ENCODE measurements at regions not wholly inside any gene's neighbourhood (a gene's known extent, or its start where the extent isn't known, plus 50 kb on each side); places are given as distances from the start of the nearest gene placed in this dataset.
A peak's percentile ranks its signal among the peaks of the same experiment; 100 is the strongest.

GRCh38 chr20:24134930-24135329 is 146.4 kb upstream of the GGTLC1 start:
- no peak for DNase-seq

GRCh38 chr20:24134284-24134683 is 145.7 kb upstream of the GGTLC1 start:
- peak; percentile 35 for DNase-seq

- DNase-seq, result no peak
Measured at GRCh38 chr20:24132246-24132645, 143.7 kb upstream of the GGTLC1 start.

GRCh38 chr20:24131684-24132083 is 143.1 kb upstream of the GGTLC1 start:
- no peak for DNase-seq

GRCh38 chr20:24131281-24131680 is 142.7 kb upstream of the GGTLC1 start:
- no peak for DNase-seq

GRCh38 chr20:24129641-24130040 is 141.1 kb upstream of the GGTLC1 start:
- DNase-seq, result no peak

GRCh38 chr20:24124951-24125650 is 136.5 kb upstream of the GGTLC1 start:
- DNase-seq, result no peak

- DNase-seq, result no peak
Measured at GRCh38 chr20:24124003-24124402, 135.4 kb upstream of the GGTLC1 start.

- DNase-seq, result no peak
Measured at GRCh38 chr20:24118441-24119175, 130.0 kb upstream of the GGTLC1 start.

GRCh38 chr20:24118034-24118433 is 129.5 kb upstream of the GGTLC1 start:
- no peak for DNase-seq

GRCh38 chr20:24117383-24117782 is 128.8 kb upstream of the GGTLC1 start:
- no peak for DNase-seq

GRCh38 chr20:24116611-24117010 is 128.0 kb upstream of the GGTLC1 start:
- no peak for DNase-seq

GRCh38 chr20:24112360-24112759 is 123.8 kb upstream of the GGTLC1 start:
- no peak for DNase-seq

GRCh38 chr20:24111858-24112257 is 123.3 kb upstream of the GGTLC1 start:
- DNase-seq, result no peak

- no peak for DNase-seq
Measured at GRCh38 chr20:24109537-24109936, 121.0 kb upstream of the GGTLC1 start.

GRCh38 chr20:24109008-24109407 is 120.4 kb upstream of the GGTLC1 start:
- DNase-seq, result no peak

- DNase-seq, result no peak
Measured at GRCh38 chr20:24108581-24108980, 120.0 kb upstream of the GGTLC1 start.

GRCh38 chr20:24106801-24107445 is 118.3 kb upstream of the GGTLC1 start:
- DNase-seq, result no peak

- no peak for DNase-seq
Measured at GRCh38 chr20:24106150-24106800, 117.7 kb upstream of the GGTLC1 start.

GRCh38 chr20:24102749-24103333 is 114.3 kb upstream of the GGTLC1 start:
- no peak for DNase-seq

GRCh38 chr20:24102290-24102689 is 113.7 kb upstream of the GGTLC1 start:
- DNase-seq, result peak; percentile 22

GRCh38 chr20:24100370-24101011 is 111.9 kb upstream of the GGTLC1 start:
- peak; percentile 70 for DNase-seq

- no peak for DNase-seq
Measured at GRCh38 chr20:24098886-24099285, 110.3 kb upstream of the GGTLC1 start.

Measured in COR-L47 (cell line).